ENCODE measurements at regions not wholly inside any gene's neighbourhood (a gene's known extent, or its start where the extent isn't known, plus 50 kb on each side); places are given as distances from the start of the nearest gene placed in this dataset.

- no peak for TF ChIP-seq CTCF (conservative IDR thresholded peaks at IDR 0.05 in 1 of 2, IDR thresholded peaks at IDR 0.05 in 1 of 2; ENCODE audit: extremely low read depth in 1 of 2, insufficient read depth in 1 of 2, low read depth in 1 of 2, low read length in 2 of 2)
- TF ChIP-seq EZH2 (IDR thresholded peaks at IDR 0.05; ENCODE audit: borderline replicate concordance, low read length), result no peak
Observed at GRCh38 chr12:19021240-19021639, 108.3 kb upstream of the PLEKHA5 start.

Measured in mammary epithelial cell (primary cell).